Transverse colon (tissue), 4 donors: ENCODE measurements at regions not wholly inside any gene's neighbourhood (a gene's known extent, or its start where the extent isn't known, plus 50 kb on each side); places are given as distances from the start of the nearest gene placed in this dataset.

ENCODE experiments used
- DNase-seq: peaks from one replicate; pipeline ENCODE4 v3.0.0-alpha.2; 2019
- H3K27ac ChIP-seq, 4 donors: fragments of 200-600 bp; sonication (generic); 2 replicates each; pipeline ENCODE4 v1.5.1; 2016 to 2018; ENCODE audit warnings: inconsistent platforms in 4 of 4
- H3K27me3 ChIP-seq: fragments of 200-600 bp; sonication (generic); 2 replicates; pipeline ENCODE4 v1.5.1; 2017; ENCODE audit warnings: inconsistent platforms
- H3K36me3 ChIP-seq, 4 donors: fragments of 200-600 bp; sonication (generic); 2 replicates each; pipeline ENCODE4 v1.5.1; 2017 to 2019; ENCODE audit warnings: inconsistent platforms in 4 of 4
- H3K4me1 ChIP-seq, 4 donors: fragments of 200-600 bp; sonication (generic); 2 replicates each; pipeline ENCODE4 v1.5.1; 2017 to 2020; ENCODE audit warnings: inconsistent platforms in 4 of 4
- H3K4me3 ChIP-seq, 4 donors: fragments of 200-600 bp; sonication (generic); 1 replicate in 1 of 4; 2 replicates in 3 of 4; pipeline versions ENCODE4 v1.5.1 to v1.6.1; 2017 to 2019; ENCODE audit warnings: inconsistent platforms in 4 of 4
- H3K9me3 ChIP-seq, 2 donors: fragments of 200-600 bp; sonication (generic); 2 replicates each; pipeline ENCODE4 v1.5.1; 2017 to 2019; ENCODE audit warnings: inconsistent platforms in 2 of 2
- EP300 ChIP-seq: sonication (generic); formaldehyde crosslinking; IDR thresholded peaks from one replicate; pipeline ENCODE4 v1.6.1; 2017; ENCODE audit warnings: antibody characterized with exemption, low read depth
- POLR2A ChIP-seq: fragments of 450-650 bp; IDR thresholded peaks from one replicate; pipeline ENCODE4 v1.6.1; 2016; ENCODE audit warnings: antibody characterized with exemption, mild to moderate bottlenecking, moderate library complexity
- POLR2AphosphoS5 ChIP-seq, 3 donors: sonication (generic); formaldehyde crosslinking; IDR thresholded peaks; one replicate each; pipeline ENCODE4 v1.6.1; 2016; ENCODE audit warnings: antibody characterized with exemption in 3 of 3
- whole genome bisulfite sequencing, 2 donors: methylation state at CpG; one replicate each; pipeline ENCODE4 v1.1.5; 2018; ENCODE audit warnings: low coverage in 1 of 2; 5-methylcytosine and 5-hydroxymethylcytosine counted together
- in situ Hi-C, 4 donors: fragments of 200-750 bp; cut with MboI; loops; one replicate each; pipeline versions ENCODE4 v1.15.0 to v1.15.1; 2017; ENCODE audit warnings: low sequenced_read_pairs in 3 of 4, low pct_ligation_motif_present in 1 of 4, low pct_unique_long_range_greater_than_20kb in 1 of 4
- intact Hi-C: fragments of 100-400 bp; cut with DNase I; formaldehyde crosslinking; loops from one replicate; pipeline ENCODE4 v1.15.1; 2023; ENCODE audit warnings: low total_unique reads
- TF ChIP-seq, protein P1 (sequence below), 5 experiments: fragments of 200-600 bp in 3 of 5; fragments of 450-650 bp in 2 of 5; sonication (generic) in 3 of 5; IDR thresholded peaks; 1 replicate in 2 of 5; 2 replicates in 3 of 5; pipeline ENCODE4 v1.5.1; 2016 to 2017; ENCODE audit warnings: antibody characterized with exemption in 5 of 5, inconsistent platforms in 3 of 5, mild to moderate bottlenecking in 2 of 5, moderate library complexity in 1 of 5

DNA sequence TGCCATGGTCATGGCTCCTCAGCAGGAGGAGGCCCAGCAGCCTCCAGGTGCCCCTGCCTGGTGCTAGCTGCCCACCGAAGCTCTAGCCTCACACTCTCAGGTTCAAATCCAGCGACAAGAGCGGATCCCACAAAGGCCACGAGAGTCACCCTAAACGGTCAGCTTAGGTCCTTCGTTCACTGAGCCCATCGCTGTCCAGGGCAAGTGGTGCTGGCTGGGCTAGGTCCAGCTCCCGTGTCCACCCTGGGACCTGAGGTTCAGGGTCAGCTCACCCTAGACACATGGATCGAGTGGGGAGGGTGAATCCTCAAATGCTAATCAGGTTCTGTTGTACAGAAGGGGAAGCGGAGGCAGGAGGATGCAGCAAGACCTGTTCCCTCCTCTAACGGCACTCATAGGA is 171.9 kb upstream of the SULF2 start:
- intact Hi-C loops (no loop called here), in situ Hi-C loops (no loop called here)
- Histone ChIP-seq H3K27ac (no peak overlapping the region), H3K27me3 (no peaks in the 10 kb centered on the region), H3K36me3 (no peaks in the 10 kb centered on the region), H3K9me3 (no peaks in the 10 kb centered on the region), H3K4me1 (no peaks in the 10 kb centered on the region), H3K4me3 (no peak overlapping the region)
- TF ChIP-seq EP300 = no peak
- no peak for TF ChIP-seq POLR2AphosphoS5 (IDR thresholded peaks at IDR 0.05)
- TF ChIP-seq, protein P1, sequence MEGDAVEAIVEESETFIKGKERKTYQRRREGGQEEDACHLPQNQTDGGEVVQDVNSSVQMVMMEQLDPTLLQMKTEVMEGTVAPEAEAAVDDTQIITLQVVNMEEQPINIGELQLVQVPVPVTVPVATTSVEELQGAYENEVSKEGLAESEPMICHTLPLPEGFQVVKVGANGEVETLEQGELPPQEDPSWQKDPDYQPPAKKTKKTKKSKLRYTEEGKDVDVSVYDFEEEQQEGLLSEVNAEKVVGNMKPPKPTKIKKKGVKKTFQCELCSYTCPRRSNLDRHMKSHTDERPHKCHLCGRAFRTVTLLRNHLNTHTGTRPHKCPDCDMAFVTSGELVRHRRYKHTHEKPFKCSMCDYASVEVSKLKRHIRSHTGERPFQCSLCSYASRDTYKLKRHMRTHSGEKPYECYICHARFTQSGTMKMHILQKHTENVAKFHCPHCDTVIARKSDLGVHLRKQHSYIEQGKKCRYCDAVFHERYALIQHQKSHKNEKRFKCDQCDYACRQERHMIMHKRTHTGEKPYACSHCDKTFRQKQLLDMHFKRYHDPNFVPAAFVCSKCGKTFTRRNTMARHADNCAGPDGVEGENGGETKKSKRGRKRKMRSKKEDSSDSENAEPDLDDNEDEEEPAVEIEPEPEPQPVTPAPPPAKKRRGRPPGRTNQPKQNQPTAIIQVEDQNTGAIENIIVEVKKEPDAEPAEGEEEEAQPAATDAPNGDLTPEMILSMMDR (IDR thresholded peaks at IDR 0.05) = no peak
- no peak for TF ChIP-seq POLR2A
- DNase-seq = no peak
- 91% methylated on average over 10 of the region's 11 CpGs; no CpG with 5 or more reads in 1 of the 2 donors for WGBS, 2 donors

DNA sequence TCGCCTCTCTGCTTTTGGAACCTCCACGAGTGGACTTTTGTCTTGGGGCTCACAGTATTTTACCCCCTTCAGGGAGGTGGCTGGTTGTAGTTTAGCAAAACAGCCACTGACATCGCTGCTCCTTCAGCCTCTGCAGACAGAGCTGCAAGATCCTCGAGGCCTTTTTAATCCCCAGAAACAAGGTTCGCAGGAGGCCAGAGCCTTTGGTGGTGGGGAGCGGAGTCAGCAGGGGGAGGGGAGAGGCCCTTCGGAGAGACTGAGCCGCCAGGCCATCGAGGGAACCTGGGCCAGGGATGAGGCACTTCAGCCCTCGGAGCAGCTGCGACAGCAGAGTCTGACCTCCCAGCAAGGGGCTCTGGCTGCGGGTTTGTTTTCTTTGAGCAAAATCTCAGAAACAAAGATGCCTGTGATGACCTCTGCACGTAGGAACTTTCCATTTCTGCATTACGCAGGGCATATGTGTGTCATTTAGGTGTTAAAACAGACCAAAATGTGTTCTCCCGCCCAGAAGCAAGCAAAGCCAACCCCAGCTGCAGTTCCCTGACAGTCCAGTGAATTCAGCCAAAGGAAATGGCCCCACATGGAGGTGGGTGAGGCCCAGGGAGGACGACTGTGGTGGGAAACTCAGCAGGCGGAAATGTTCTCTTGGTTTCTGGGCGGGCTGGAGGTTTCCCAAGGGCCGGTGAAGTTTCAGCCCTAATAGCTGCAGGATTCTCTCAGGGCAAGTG is 171.2 kb upstream of the SULF2 start:
- Histone ChIP-seq H3K4me1 (no peaks in the 10 kb centered on the region), H3K27ac (no peak overlapping the region), H3K9me3 (no peaks in the 10 kb centered on the region), H3K27me3 (no peaks in the 10 kb centered on the region), H3K4me3 (no peak overlapping the region), H3K36me3 (no peaks in the 10 kb centered on the region)
- no peak for DNase-seq
- no peak for TF ChIP-seq POLR2AphosphoS5 (IDR thresholded peaks at IDR 0.05)
- TF ChIP-seq EP300 = no peak
- TF ChIP-seq POLR2A = no peak
- TF ChIP-seq, protein P1 (IDR thresholded peaks at IDR 0.05) = no peak
- intact Hi-C loops (no loop called here), in situ Hi-C loops (no loop called here)
- WGBS, 2 donors = 82 to 83% methylated on average over 2 to 19 of the region's 19 CpGs

DNA sequence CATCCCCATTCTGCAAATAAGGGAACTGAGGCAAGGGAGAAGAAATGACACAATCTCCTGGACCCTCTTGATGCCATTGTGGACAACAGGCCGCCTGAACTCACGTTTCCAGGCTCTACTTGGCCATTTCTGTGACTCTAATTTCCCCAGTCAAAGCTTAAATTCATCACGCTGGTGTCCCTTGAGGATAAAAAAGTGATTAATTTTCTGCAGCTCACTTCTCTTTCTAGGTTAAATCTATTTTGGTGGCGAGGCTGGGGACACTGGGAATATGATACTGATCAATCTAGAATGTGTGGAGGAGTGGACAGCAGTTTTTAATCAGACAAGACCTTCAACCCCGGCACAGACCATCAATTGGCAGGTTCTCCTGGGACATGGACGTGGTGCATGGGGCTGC is 168.2 kb upstream of the SULF2 start:
- WGBS, 2 donors = 50 to 73% methylated on average over 2 to 6 of the region's 6 CpGs

DNA sequence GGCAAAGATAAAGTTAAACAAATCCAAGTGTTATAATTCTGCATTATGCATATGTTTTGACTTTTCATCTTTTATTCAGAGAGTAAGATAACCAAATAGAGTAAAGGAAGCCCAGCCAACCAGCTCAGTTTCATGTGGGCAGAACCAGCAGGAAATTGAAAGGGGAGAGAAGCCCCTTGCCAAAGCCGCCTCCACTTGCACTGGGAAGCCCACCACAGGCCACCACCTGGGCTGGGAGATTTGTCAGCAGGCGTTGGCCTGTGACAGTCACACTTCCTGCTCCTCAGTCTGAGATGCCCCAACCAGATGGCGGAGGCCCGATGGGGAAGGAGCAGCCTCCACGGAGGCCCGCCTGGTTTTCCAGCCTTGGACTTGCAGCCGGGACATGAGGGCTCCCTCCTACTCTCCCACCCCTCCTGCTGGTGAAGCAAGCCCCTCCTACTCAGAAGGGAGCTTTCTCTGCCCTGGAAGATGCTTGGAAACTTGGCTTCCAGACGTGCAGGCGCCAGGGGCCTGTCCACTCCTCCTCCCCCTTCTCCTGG is 166.8 kb upstream of the SULF2 start:
- WGBS, 2 donors = 80 to 82% methylated on average over 1 to 8 of the region's 9 CpGs
- intact Hi-C loops = no loop called here
- in situ Hi-C loops = no loop called here

More for the DNA sequence above, 168.2 kb upstream of the SULF2 start:
- H3K27ac ChIP-seq = no peak overlapping the region
- DNase-seq = no peak
- H3K27me3 ChIP-seq = no peaks in the 10 kb centered on the region
- H3K4me3 ChIP-seq = no peak overlapping the region
- in situ Hi-C loops (no loop called here), intact Hi-C loops (no loop called here)
- no peaks in the 10 kb centered on the region for H3K4me1 ChIP-seq
- no peaks in the 10 kb centered on the region for H3K36me3 ChIP-seq
- TF ChIP-seq POLR2AphosphoS5 (IDR thresholded peaks at IDR 0.05) (no peak), EP300 (no peak), POLR2A (no peak)
- TF ChIP-seq, protein P1 (IDR thresholded peaks at IDR 0.05) = no peak
- H3K9me3 ChIP-seq = no peaks in the 10 kb centered on the region

More for the DNA sequence above, 166.8 kb upstream of the SULF2 start:
- H3K4me3 ChIP-seq = no peak overlapping the region
- H3K36me3 ChIP-seq = no peaks in the 10 kb centered on the region
- H3K27me3 ChIP-seq = no peaks in the 10 kb centered on the region
- H3K9me3 ChIP-seq = no peaks in the 10 kb centered on the region
- H3K27ac ChIP-seq = no peak overlapping the region
- H3K4me1 ChIP-seq = no peaks in the 10 kb centered on the region
- TF ChIP-seq, protein P1 (IDR thresholded peaks at IDR 0.05) = no peak
- no peak for TF ChIP-seq EP300
- TF ChIP-seq POLR2AphosphoS5 (IDR thresholded peaks at IDR 0.05) = no peak
- TF ChIP-seq POLR2A = no peak
- DNase-seq = no peak
